ENCODE measurements at regions not wholly inside any gene's neighbourhood (a gene's known extent, or its start where the extent isn't known, plus 50 kb on each side); places are given as distances from the start of the nearest gene placed in this dataset.
"Not testable (repeated sequence)": the region's sequence is repeated elsewhere in the genome, so short reads cannot be mapped to it uniquely, and the experiment has no call there.

DNA sequence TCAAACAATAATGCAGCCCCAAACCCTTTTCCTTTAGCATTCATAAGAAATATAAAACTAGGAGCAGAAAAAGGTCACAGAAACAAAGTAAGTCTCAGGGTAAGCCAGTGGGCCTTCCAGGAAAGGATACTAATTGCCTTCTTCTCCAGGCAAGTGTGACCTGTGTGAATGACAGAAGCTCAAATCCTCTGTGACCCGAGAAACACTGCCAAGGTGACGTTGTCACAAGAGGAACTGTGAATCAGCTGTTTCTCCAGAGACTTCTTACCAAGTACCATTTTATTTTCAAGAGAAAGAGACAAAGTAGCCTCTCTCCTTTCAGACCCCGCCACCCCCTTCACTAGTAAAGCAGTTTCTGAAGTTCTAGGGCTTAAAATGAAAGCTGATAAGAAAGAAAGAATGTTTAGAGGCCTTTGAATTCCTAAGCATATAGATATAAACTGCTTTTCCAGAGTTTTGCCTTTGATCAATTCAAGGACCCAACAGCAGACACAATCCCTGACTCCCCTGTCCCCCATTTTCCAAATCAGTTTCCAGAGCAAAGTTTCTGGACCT, 155.6 kb downstream of the NUF2 start:
- no peak for DNase-seq

DNA sequence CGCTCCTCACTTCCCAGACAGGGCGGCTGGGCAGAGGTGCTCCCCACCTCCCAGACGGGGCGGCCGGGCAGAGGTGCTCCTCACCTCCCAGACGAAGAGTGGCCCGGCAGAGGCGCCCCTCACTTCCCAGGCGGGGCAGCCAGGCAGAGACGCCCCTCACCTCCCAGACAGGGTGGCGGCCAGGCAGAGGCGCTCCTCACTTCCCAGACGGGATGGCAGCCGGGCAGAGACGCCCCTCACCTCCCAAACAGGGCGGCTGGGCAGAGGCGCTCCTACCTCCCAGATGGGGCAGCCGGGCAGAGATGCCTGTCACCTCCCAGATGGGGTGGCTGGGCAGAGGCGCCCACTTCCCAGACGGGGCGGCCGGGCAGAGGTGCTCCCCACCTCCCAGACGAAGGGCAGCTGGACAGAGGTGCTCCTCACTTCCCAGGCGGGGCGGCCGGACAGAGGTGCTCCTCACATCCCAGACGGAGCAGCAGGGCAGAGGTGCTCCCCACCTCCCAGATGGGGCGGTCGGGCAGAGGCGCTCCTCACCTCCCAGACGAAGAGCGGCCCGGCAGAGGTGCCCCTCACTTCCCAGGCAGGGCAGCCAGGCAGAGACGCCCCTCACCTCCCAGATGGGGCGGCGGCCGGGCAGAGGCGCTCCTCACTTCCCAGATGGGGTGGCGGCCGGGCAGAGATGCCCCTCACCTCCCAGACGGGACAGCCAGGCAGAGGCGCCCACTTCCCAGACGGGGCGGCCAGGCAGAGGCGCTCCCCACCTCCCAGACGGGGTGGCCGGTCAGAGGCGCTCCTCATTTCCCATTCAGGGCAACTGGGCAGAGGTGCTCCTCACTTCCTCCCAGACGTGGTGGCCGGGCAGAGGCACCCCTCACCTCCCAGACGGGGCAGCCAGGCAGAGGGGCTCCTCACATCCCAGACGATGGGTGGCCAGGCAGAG, 176.9 kb downstream of the NUF2 start:
- not testable (repeated sequence) for DNase-seq

DNA sequence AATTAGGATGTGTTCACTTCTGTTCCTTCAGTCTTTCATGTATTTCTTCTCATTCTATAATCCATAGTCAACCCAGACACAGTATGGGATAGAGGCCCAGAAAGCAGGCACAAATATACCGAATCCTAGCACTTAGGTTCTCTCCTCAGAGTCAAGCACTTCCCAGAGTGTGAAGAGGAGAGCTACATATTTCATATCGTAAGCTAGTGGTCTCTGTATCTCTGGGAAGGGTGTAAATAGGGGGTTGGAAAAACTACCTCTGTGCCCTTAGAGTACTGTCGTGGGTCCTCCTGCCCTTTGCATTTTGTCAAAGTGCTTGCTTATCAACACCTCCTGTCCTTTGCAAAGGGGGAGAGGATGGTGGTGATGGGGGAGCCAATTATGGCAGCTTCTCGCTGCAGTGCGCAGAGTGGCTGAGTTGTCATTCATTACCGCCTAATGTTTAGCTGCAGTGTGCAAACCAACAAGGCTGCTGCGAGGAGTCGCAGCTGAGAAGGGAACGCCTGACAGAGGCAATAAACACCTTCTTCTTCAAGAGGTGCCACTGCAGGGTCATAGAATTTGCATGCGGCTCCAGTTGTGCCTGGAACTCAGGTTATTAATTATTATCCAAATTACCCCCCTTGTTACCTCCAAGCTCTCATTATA, 182.7 kb downstream of the NUF2 start:
- no peak for DNase-seq

DNA sequence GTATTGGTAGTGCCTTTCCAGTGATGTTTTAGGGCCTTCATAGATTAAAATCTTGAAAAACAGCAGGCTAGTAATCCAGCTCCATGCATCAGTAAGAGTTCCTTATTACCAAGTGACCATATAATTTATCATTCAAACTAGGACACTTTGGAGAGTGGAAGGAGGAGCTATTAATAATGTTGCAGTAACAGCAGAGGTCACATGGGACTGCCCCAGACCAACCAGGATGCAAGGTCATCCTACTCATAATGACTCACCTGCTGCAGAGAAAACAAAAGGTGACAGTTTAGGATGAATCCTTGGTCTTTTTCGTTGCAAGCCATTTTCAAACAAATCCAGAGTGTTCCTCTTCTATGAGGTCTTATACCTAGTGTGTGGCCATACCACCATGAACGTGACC, 187.4 kb downstream of the NUF2 start:
- no peak for DNase-seq

DNA sequence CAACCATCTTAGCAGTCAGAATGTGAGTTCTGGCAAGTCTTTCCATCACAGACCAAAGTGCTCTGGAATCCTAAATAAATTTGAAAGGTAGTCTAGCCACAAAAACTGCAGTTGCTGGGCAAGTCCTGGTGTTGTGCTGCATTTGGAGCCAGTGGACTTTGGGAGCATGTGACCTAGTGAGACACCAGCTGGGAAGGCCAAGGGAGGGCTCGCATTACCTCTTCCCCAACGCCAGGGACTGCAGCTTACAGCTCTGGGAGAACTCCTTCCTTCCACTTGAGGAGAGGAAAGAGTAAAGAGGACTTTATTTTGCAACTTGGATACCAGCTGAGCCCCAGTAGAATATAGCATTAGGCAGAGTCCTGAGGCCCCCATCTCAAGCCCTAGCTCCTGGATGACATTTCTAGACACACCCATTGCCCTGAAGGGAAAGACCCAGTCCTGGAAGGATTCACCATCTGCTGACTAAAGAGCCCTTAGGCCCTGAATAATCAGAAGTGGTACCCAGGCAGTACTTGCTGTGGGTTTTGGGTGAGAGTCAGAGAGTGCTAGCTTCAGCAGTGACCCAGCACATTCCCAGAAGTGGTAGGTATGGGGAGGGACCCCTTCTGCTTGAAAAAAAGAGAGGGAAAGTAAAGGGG, 190.7 kb downstream of the NUF2 start:
- DNase-seq = no peak

DNA sequence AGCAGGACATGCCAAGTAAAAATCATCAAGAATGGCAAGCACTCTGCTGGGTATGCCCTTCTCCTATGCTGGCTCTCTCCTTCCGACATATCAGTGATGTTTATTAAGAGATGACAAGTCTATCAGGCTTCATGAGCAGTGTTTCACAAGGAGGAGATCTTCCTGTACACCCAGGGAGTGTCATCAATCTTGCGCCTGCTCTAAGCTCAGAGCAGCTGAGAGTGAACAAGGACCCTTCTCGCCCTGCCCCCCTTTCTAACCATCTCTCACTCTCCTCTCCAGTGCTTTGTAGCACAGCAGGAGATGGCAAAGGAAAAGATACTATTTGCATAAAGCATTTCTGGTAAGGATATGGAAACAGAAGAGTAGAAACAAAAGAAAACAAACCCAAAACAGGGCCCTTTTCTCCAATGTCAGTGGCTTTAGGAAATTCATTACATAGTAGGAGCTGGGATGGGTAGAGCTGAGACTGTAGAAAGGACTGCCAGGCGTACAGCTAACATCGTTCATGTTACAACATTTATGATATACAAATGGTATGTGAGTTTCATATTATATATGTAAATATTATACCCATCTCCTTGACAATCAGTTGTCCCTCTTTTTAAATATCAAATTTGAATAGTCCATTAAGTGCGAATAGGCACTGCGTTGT, 201.7 kb downstream of the NUF2 start:
- DNase-seq = no peak

DNA sequence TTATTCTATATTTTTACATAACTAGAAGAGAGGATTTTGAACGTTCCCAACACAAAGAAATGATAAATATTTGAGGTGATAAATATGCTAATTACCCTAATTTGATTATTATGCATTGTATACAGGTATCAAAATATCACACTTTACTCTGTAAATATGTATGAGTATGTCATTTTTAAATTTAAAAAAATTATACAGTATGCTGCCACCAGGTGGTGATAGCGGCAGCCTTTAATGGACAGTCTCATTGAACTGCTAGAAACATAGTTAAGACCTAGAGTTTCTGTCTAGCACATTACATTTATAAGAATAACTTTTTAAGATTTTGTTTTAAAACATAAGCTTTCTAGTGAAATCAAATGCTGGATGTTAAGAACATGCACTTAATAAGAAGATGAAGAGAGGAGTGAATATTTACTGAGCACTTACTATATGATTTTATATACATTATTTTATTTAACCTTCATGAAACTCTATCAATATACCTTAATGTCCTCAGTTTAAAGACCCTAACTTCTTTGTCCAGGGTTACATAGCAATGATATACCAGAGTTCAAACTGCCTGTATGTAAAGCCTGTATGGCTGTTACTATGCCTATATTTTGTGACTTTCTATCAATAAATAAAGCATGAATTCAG, 207.1 kb downstream of the NUF2 start:
- peak; percentile 24 for DNase-seq

DNA sequence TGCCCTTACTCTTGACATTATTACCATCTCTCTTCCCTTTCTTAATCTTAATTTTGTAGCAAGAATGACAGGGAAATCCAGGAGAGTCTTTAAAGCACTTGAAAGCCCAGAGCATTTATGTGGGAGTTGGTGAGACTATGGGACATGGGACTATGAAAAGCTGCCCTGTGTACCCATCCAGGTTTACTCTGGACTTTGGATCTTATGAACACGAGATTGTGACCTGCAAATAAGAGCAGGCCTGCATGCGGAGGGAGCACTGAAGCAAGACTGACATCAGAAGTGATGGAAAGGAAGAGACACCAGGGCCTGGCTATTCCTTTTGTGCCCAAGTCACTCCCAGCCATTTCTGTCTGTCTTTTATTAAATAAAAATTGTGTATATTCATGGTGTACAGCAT, 209.6 kb downstream of the NUF2 start:
- DNase-seq = no peak

DNA sequence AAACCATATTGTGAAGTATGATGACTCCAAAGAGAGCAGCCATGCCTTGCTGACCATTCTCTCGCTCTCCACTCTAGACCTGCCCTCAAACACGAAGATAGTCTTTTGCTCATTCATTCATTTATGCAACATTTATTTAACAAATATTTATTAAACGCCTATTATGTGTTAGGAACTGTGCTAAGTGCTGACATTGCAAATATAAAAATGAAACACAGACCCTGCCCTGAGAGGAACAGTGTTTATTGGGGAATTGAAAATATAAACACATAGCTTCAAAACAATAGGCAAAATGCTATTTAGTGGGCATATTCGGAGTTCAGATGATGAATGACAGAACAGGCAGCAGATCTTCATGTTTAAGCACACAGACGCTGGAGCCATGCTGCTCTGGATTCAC, 213.6 kb downstream of the NUF2 start:
- no peak for DNase-seq

DNA sequence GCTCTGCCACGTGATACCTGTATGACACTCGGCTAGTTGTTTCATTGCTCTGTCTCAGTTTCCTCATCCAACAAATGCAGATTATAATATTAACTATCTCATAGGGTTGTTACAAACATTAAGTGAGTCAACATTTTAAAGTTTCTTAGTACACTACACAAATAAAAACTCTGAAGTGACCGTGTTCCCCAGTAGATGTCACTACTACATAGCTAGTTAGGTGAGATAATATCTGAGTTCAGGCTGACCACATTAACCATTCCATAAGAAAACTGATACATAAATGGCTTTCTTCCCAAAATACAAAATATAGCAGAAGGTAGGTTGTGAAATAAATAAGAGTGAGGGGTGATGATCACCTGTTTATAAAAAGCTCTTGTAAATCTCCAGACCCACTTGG, 214.1 kb downstream of the NUF2 start:
- no peak for DNase-seq

DNA sequence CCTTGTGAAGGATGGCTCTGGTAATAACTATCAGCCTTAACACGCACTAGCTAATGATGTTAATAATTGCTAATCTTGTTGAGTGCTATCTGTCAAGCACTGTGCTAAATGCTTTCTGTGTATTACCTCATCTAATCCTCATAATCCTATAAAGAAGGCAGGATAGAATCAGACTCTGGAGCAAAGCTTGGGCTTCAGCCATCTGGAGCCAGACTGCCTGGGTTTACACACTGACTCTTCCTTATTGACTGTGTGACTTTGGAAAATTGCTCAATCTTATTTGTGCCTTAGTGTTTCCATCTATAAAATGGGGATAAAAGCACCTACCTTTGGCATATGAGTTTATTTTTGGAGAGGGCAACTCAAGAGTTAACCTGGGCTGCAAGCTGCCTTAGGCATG, 216.1 kb downstream of the NUF2 start:
- no peak for DNase-seq

DNA sequence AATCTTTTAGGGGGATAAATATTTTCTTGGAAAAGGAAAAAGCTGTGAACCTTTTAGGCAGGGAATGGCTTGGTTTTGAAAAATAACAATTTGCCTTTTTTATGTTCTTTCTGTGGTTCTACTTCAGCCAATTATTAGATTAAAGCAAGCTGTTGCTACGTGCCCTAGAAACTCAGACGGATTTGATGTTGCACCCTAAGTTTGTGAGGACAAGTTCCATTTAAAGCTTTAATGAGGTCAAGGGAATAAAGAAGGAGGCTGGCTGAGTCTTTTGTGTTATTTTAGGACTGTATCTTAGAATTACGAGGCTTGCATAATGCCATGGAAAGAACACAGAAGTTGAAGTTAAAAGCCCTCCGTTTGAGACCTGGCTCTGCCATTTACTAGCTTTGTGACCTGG, 216.9 kb downstream of the NUF2 start:
- no peak for DNase-seq

DNA sequence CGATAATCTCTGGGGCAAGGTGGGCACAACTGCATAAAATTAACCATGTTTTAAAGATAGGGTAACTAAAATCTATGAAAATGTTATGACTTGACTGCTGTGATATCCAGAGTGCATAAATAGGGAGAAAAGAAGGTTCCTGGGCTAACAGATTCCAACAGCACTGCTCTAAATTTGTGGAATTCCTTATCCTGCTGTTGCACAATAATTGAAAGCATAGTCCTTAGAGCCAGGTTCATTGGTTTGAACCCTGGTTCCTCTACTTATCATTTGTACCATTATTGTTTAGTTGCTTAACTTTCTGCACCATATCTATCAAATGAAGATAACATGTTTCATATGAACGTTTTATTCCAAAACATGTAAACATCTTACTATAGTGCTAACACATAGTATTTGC, 219.0 kb downstream of the NUF2 start:
- no peak for DNase-seq

DNA sequence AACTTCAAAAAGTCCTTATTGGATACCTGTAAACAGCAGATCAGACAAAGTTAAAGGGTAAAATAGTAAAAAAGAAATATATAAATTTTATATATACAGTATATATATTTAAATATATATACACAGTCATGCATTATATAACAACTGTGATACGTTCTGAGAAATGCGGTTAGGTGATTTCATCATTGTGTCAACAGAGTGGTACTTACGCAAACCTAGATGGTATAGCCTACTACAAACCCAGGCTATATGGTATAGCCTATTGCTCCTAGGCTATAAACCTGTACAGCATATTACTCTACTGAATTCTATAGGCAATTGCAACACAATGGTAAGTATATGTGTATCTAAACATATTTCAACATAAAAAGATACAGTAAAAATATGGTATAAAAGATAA, 222.7 kb downstream of the NUF2 start:
- DNase-seq = no peak

DNA sequence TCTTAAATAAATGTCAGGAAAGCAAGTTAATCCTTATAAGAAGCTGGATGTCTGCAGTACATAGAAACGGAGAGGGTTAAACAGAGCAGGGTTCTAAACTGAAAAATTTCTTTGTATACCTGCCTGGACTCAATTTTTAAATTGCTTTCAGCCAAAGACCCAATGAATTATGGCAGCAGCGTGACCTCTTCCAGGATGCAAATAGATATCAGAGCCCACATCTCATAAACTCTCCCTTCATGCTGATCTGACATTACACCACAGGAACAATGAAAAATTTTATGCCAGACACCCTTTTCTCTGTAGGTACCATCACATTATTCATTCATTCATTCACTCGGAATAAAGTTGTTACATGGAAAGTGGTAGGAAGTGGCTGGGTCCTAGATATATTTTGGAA, 236.4 kb downstream of the NUF2 start:
- no peak for DNase-seq

DNA sequence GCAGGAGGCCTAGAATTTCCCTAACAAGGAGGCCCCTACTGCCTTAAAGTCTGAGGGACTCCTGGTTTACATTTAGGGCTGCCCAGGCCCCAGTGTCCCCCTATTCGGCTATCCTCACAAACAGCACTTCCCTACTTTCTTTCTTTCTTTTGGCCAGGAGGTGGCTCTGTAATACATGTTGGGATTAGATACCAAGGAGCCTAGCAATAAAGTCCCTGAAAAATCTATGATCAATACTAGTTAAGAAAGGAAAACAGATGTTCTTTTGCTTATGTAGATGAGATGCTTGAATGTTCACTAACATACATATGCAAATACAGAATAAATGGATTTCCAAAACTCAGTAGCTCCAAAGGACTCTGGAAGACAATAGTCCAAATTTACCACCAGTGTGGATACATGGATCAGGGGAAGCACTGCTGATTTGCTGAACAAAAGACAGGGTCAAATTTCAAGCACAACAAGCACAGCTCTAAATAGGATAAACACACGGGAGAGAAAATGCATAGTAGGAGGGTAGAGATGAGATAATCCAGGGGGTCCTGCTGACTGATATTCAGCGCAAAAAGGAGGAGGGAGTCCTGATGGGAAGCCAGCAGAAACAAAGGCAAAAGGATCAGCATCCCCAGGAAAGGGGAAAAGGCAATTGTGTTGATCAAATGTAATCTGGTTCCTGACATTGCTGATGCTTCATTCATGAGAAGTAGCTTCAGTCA, 240.0 kb downstream of the NUF2 start:
- no peak for DNase-seq

DNA sequence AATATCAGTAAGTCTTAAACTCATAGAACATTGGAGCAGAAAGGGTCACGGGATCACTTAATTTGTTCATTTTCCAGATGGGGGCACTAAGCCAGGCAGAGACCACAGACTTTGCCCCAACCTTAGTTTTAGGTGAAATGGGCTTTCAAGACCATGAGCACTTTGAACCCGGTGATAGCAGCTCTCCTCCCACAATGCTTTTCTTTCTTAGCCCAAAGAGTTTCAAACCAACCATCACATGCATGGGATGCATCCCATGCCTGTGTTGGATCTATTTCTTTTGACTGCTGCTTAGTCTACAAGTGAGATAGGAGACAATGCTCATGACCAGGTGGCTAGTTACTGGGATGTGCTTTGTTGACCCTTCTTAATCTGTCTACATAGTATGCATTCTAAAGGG, 240.6 kb downstream of the NUF2 start:
- no peak for DNase-seq

DNA sequence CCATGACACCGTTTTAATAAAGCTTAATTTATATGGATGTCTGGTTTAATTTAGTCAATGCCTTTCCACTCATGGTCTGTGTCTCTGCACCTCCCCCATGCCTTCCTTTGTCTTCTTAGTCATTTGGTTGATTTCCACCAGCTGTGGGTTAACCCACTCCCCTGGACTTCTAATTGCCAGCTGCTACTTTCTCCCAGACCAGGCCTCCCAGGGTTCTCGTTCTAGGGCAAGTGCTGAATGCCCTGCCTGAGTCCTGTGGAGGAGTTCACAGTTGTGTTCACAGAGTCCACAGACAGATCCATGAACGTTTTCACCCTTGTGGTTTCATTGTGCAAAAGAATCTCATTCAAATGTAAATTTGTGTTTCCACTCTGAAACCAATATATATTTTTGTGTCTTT, 243.4 kb downstream of the NUF2 start:
- no peak for DNase-seq

DNA sequence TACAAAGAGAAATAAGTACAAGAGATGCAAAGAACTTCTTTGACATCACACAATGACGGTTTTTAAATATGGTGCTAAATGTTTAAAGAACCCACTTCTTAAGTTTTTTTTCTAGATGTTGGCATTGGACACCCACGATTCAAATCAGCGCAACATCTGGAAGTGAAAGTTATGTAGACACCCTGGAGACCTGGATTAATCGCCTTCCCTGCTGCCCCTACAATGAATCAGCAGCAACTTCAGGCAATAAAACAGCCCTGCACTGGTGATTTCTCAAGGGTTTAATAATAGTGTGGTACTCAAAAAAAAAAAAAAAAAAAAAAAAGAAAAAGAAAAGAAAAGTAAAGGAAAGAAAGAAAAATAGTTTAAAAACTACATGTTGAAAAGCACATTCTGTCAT, 248.3 kb downstream of the NUF2 start:
- DNase-seq = no peak

DNA sequence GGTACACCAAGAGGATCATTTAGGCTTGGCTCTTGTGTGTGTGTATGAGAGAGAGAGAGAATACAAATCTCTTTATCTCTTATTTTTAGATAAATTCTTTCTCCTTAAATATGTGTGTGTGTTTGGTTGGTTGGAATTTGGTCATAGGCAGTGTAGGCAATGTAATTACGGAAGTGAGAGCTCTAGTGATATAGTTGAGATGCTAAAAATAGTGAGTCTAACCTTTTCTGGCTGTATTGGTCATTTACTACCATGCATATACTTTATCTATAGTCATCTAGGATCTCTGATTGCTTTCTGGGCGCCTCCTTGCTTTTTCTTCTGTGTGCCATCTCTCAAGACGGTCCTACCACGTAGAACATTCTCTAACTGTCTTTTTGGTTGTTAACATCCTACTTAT, 250.2 kb downstream of the NUF2 start:
- DNase-seq = no peak

DNA sequence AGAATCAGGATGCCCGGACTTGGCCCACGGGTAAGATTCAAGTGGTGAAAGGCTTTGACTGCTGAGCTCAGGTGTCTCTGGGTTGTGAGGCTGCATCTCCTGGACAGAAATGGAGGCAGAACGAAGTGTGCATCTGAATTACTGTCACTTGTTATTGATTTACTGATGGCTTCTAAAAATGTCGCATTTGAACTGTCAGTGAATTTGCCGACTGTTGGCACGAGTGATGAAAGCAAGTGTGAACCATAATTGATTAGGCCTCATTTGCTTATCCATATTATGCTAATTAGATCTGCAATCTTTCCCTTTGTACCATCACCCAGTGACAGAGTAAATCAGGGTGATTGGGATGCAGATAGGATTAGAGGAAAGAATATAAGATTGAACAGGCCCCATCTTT, 252.4 kb downstream of the NUF2 start:
- DNase-seq = no peak

DNA sequence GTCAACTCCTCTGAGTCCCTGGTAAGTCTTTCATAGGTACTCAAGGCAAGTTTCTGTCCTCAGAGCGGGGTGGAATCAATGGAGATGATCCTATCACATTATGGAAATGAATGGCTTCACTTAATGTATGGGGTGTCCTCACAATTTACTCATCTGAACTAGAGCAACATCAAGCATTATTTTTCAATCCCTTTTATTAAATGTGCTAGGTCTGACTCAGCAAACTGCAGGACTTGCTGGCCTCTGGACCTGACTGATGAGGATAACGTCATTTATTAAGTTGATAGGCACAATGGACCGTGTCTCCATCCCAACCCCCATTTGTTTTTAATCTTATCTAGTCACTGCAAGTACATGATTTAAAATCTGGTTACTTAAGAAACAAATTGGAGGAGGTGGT, 259.2 kb downstream of the NUF2 start:
- no peak for DNase-seq

Measured in KG1 (cell line).